Skeletal muscle satellite cell (primary cell): ENCODE measurements at regions not wholly inside any gene's neighbourhood (a gene's known extent, or its start where the extent isn't known, plus 50 kb on each side); places are given as distances from the start of the nearest gene placed in this dataset.

Source experiments
- H3K27me3 ChIP-seq: 2 replicates; pipeline ENCODE4 v1.7.0; 2013; ENCODE audit warnings: low read length; ENCODE audit not compliant: control insufficient read depth, insufficient read depth
- H3K36me3 ChIP-seq: 2 replicates; pipeline ENCODE4 v1.7.0; 2013; ENCODE audit warnings: mild to moderate bottlenecking, control low read depth, low read length; ENCODE audit not compliant: insufficient read depth
- H3K4me1 ChIP-seq: 2 replicates; pipeline ENCODE4 v1.7.0; 2013; ENCODE audit warnings: low read length; ENCODE audit not compliant: control insufficient read depth, insufficient read depth
- H3K4me2 ChIP-seq: 2 replicates; pipeline ENCODE4 v1.7.0; 2013; ENCODE audit warnings: mild to moderate bottlenecking, low read length
- H3K4me3 ChIP-seq: 2 replicates; pipeline ENCODE4 v1.7.0; 2013; ENCODE audit warnings: low read length
- H3K9ac ChIP-seq: 2 replicates; pipeline ENCODE4 v1.7.0; 2013; ENCODE audit warnings: mild to moderate bottlenecking, low read depth, low read length, moderate library complexity
- H3K9me3 ChIP-seq: replicated peaks from 2 replicates; pipeline ENCODE4 v1.7.0; 2013; ENCODE audit warnings: mild to moderate bottlenecking, control low read depth, low read length

- Histone ChIP-seq H3K4me3 (no peak overlapping the region), H3K9me3 (peaks cover 17% of the 10 kb centered on the region), H3K4me2 (no peak overlapping the region), H3K27me3 (peaks cover 6% of the 10 kb centered on the region), H3K4me1 (peaks cover 18% of the 10 kb centered on the region), H3K9ac (no peak overlapping the region), H3K36me3 (no peaks in the 10 kb centered on the region)
These were observed 562.1 kb downstream of the TBC1D22A start for GRCh38 chr22:47324435-47324990.

- Histone ChIP-seq H3K4me1 (peaks cover 9% of the 10 kb centered on the region), H3K27me3 (peaks cover 6% of the 10 kb centered on the region), H3K9me3 (peaks cover 17% of the 10 kb centered on the region), H3K9ac (no peak overlapping the region), H3K4me2 (no peak overlapping the region), H3K36me3 (no peaks in the 10 kb centered on the region), H3K4me3 (no peak overlapping the region)
These were observed 561.1 kb downstream of the TBC1D22A start for GRCh38 chr22:47323518-47323917.

- peaks cover 6% of the 10 kb centered on the region for H3K4me1 ChIP-seq
- peaks cover 6% of the 10 kb centered on the region for H3K27me3 ChIP-seq
- no peak overlapping the region for H3K9ac ChIP-seq
- H3K36me3 ChIP-seq, result no peaks in the 10 kb centered on the region
- H3K4me3 ChIP-seq, result no peak overlapping the region
- peaks cover 17% of the 10 kb centered on the region for H3K9me3 ChIP-seq
- H3K4me2 ChIP-seq, result no peak overlapping the region
These were observed 560.4 kb downstream of the TBC1D22A start for GRCh38 chr22:47322854-47323253.

GRCh38 chr22:47320560-47320959 is 558.1 kb downstream of the TBC1D22A start:
- no peaks in the 10 kb centered on the region for H3K36me3 ChIP-seq
- peaks cover 17% of the 10 kb centered on the region for H3K9me3 ChIP-seq
- no peak overlapping the region for H3K4me2 ChIP-seq
- H3K27me3 ChIP-seq, result peaks cover 6% of the 10 kb centered on the region
- no peak overlapping the region for H3K9ac ChIP-seq
- H3K4me1 ChIP-seq, result no peaks in the 10 kb centered on the region
- H3K4me3 ChIP-seq, result no peak overlapping the region

- H3K27me3 ChIP-seq, result peaks cover 2% of the 10 kb centered on the region
- peaks cover 17% of the 10 kb centered on the region for H3K9me3 ChIP-seq
- H3K4me2 ChIP-seq, result no peak overlapping the region
- H3K4me1 ChIP-seq, result no peaks in the 10 kb centered on the region
- H3K4me3 ChIP-seq, result no peak overlapping the region
- H3K36me3 ChIP-seq, result no peaks in the 10 kb centered on the region
- H3K9ac ChIP-seq, result no peak overlapping the region
These were observed 555.7 kb downstream of the TBC1D22A start for GRCh38 chr22:47318041-47318737.

GRCh38 chr22:47315862-47316419 is 553.5 kb downstream of the TBC1D22A start:
- Histone ChIP-seq H3K9ac (no peak overlapping the region), H3K27me3 (no peaks in the 10 kb centered on the region), H3K4me1 (peaks cover under 1% of the 10 kb centered on the region), H3K9me3 (peaks cover 8% of the 10 kb centered on the region), H3K4me3 (no peak overlapping the region), H3K36me3 (no peaks in the 10 kb centered on the region), H3K4me2 (no peak overlapping the region)

GRCh38 chr22:47310601-47311000 is 548.2 kb downstream of the TBC1D22A start:
- no peaks in the 10 kb centered on the region for H3K36me3 ChIP-seq
- H3K4me2 ChIP-seq, result no peak overlapping the region
- H3K9me3 ChIP-seq, result no peaks in the 10 kb centered on the region
- no peak overlapping the region for H3K4me3 ChIP-seq
- H3K4me1 ChIP-seq, result peaks cover 19% of the 10 kb centered on the region
- no peak overlapping the region for H3K9ac ChIP-seq
- H3K27me3 ChIP-seq, result no peaks in the 10 kb centered on the region

GRCh38 chr22:47309946-47310345 is 547.5 kb downstream of the TBC1D22A start:
- Histone ChIP-seq H3K4me3 (no peak overlapping the region), H3K9me3 (no peaks in the 10 kb centered on the region), H3K9ac (no peak overlapping the region), H3K4me1 (peaks cover 19% of the 10 kb centered on the region), H3K27me3 (no peaks in the 10 kb centered on the region), H3K36me3 (no peaks in the 10 kb centered on the region), H3K4me2 (no peak overlapping the region)

GRCh38 chr22:47309476-47309875 is 547.0 kb downstream of the TBC1D22A start:
- Histone ChIP-seq H3K4me1 (peaks cover 19% of the 10 kb centered on the region), H3K9ac (no peak overlapping the region), H3K4me2 (no peak overlapping the region), H3K9me3 (no peaks in the 10 kb centered on the region), H3K4me3 (no peak overlapping the region), H3K27me3 (no peaks in the 10 kb centered on the region), H3K36me3 (no peaks in the 10 kb centered on the region)

GRCh38 chr22:47308886-47309285 is 546.4 kb downstream of the TBC1D22A start:
- Histone ChIP-seq H3K9me3 (no peaks in the 10 kb centered on the region), H3K27me3 (no peaks in the 10 kb centered on the region), H3K36me3 (no peaks in the 10 kb centered on the region), H3K9ac (no peak overlapping the region), H3K4me2 (no peak overlapping the region), H3K4me3 (no peak overlapping the region), H3K4me1 (peaks cover 19% of the 10 kb centered on the region)

GRCh38 chr22:47307822-47308221 is 545.4 kb downstream of the TBC1D22A start:
- Histone ChIP-seq H3K27me3 (no peaks in the 10 kb centered on the region), H3K4me2 (no peak overlapping the region), H3K9me3 (no peaks in the 10 kb centered on the region), H3K4me1 (peaks cover 19% of the 10 kb centered on the region), H3K36me3 (no peaks in the 10 kb centered on the region), H3K4me3 (no peak overlapping the region), H3K9ac (no peak overlapping the region)

GRCh38 chr22:47307326-47307725 is 544.9 kb downstream of the TBC1D22A start:
- Histone ChIP-seq H3K4me1 (peaks cover 19% of the 10 kb centered on the region), H3K4me2 (no peak overlapping the region), H3K4me3 (no peak overlapping the region), H3K27me3 (no peaks in the 10 kb centered on the region), H3K9me3 (no peaks in the 10 kb centered on the region), H3K36me3 (no peaks in the 10 kb centered on the region), H3K9ac (no peak overlapping the region)
